Kidney capillary endothelial cell (primary cell): ENCODE measurements at regions not wholly inside any gene's neighbourhood (a gene's known extent, or its start where the extent isn't known, plus 50 kb on each side); places are given as distances from the start of the nearest gene placed in this dataset.

Experiments
- DNase-seq: peaks from one replicate; pipeline ENCODE4 v3.0.0-alpha.2; 2018; ENCODE audit warnings: low spot score

GRCh38 chr7:85573346-85573745 lies 386.5 kb upstream of the SEMA3D start:
- no peak for DNase-seq

DNA sequence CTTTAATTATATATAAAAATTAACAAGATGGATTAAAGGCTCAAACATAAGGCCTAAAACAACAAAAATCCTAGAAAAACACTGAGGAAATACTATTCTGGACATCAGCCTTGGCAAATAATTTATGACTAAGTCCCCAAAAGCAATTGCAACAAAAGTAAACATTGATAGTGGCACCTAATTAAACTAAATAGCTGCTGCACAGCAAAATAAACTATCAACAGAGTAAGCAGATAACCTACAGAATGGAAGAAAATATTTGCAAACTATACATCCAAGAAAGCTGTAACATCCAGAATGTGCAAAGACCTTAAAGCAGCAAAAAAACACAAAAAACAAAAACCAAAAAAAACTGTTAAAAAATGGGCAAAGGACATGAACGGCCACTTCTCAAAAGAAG lies 384.0 kb upstream of the SEMA3D start:
- no peak for DNase-seq

GRCh38 chr7:85567983-85568382 lies 381.1 kb upstream of the SEMA3D start:
- no peak for DNase-seq

- DNase-seq, result no peak
Measured at GRCh38 chr7:85566095-85566794, 379.4 kb upstream of the SEMA3D start.

- DNase-seq, result no peak
Measured at GRCh38 chr7:85565276-85565675, 378.4 kb upstream of the SEMA3D start.

DNA sequence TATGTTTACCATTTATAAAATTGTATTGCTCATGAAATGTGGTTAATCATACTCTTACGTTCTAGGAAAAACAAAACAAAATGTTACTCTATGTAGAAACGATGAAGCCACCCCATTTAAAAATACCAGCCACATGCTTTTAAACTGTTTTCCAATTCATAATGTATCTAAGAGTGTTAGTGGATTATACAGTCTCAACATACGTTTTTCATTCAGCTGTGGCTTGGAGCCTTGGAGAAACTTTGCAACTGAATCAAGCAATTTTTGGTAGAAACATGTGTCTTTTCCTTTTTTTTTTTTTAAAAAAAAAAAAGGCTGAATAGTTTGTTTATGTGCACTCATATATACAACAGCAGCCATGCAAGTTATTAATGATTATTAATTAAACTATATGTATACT lies 378.0 kb upstream of the SEMA3D start:
- DNase-seq, result no peak

DNA sequence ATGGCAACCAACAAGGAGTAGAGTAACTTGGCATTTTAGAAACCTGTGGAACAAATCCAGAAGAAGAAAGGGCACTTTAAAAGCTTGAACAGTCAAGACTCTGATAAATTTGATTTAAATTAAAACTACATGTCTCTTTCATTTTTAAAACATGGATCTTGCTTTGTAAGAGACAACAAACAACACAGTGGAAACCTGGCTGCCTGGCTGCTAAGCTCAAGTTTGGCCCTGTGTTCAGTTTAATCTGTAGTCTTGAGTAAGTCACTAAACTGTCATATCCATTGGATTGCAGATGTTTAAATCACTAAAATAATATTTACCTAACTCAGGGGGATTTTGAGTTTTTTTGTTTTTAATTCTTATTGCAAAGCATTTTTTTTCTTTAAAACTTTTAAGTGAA lies 374.9 kb upstream of the SEMA3D start:
- DNase-seq, result no peak

DNA sequence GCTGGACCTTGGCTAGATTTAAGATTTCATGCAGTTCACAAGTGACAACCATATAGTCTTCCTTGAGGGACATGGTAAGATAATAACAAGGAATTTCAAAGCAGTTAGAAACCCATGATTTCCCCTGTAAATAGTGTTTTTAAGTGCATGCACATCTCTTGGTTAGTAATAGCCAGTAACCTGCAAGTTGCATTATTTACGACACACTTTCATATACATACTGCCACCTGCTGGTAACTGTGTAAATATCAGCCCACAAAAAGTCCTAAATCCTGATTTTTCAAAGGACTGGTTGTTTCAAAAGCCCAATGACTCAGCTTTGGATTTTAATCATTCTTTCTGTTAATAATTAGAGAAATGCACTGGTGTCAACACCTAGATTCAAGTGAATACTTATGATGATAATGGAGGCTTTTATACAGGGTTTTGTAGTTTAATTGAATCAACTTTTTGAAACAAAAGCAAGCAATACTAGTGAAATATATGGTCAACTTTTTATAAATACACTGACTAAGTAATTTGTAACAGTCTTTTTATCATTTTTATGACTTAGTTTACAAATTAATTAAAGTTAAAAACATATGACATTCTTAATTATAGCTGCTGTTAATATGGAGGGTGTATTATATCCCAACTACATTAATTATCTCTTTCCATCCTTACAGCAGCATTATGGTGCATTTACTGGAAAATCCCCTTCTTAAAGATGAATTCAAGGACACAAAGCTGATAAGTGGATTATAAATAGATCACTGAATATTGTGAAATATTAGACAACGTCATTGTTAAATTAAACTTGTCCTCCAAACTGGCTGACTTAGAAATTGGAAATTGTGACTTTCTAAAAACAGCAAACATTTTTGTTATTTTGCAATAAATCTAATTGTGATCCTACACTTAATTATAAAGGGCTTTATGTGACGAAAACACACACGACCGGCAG lies 367.7 kb upstream of the SEMA3D start:
- peak; percentile 60 for DNase-seq

DNA sequence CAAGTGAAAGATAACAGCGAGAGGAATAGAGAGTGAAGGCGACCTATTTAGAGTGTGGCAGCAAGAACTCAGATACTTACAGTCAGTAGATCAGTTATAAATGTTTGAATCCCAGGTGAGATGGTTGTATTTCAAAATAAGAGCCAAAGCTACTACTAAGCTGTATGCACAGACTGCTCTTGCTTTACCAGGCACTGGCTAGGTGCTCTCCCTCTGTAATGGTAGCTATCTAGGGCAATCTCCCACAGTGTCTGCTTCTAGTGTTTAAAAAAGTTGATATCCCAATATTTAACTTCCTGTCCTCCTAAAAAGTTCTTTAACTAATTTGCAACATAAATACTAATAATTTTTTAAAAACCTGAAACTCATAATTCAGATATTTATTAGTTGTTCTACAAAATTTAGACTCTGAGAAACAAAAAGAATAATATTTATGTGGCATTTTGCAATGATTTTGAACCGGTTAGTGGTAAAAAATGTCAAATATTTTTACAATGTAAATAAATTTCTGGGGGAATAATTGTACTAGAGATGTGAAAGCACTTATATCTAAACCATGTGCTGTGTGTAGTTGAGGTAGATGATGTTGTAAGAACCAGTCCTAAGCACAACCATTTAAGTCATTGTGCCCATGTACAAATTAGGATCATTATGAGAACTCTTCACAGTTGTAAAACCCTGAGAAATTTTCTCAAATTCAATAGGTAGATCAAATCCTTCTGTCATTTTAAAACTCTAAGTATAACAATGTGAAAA lies 349.3 kb upstream of the SEMA3D start:
- no peak for DNase-seq

DNA sequence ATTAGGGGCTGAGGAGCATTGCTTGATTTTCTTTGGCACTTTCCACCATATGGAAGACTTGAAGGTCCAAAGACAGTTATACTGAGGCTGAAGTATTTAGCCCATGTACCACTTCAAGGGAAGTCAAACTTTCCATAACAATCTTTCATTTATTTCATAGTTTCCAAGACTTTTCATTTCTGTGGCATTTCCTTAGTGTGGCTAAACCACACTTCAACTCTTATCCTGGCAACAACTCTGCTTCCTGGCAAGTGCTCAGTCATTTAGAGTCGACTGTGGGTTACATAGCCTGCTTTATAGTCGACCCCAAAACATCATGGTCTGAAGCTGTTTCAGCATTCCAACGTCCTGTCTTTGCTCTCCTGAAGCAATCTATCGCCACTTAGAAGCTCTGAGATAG lies 343.0 kb upstream of the SEMA3D start:
- DNase-seq, result no peak

- no peak for DNase-seq
Measured at GRCh38 chr7:85529201-85529600, 342.3 kb upstream of the SEMA3D start.

DNA sequence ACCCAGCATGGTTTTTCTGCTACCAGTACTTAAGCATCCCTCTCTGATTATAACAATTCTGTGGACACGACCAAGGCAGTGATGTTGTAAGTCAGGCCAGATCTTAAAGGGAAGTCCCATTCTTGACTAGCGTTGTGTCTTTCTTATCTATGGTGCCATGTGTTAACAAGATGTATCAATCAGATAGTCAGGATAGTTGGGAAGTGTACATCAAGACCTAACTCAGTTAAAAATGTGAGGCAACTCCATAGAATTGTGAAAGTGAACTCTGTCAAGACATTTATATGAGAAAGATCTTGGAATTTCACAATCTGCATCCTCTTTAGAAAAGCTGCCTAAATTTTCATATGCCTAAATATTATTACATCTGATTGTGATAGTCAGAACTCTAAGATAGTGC lies 341.7 kb upstream of the SEMA3D start:
- no peak for DNase-seq

DNA sequence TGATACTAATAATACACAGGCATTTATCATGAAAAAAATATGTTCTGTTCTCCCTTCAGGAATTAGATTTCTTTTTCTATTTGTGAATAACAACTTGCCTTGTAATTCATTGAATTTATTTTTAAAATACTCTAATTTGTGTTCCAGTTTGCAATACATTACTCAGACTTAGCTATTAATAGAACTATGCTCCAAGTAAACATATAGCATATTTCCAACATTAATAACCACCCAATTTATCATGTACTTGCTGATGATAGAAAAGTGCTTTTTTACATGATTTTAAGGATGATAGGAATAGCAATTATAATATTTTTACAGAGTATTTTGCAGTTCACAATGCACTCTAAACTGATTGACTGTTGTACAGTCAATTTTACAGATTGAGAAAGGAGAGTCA lies 338.8 kb upstream of the SEMA3D start:
- no peak for DNase-seq

DNA sequence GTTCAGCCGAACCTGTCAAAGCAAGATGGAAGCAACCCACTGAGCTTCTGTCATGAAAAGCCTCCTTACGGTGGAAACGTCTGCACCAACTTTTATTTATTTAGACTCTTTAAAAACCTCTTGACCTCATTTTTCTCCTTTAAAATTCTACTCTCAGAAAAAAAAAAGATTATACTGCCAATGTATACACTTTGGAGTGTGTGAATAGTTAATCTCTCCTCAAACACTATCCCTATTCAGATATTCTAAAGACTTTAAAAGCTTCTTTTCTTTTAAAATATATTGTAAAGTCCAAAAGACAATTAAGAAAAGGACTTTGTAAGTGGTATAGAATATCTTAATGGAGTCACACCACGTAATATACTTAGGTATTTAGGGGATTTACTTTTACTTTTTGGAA lies 335.2 kb upstream of the SEMA3D start:
- no peak for DNase-seq

- no peak for DNase-seq
Measured at GRCh38 chr7:85521108-85521694, 334.3 kb upstream of the SEMA3D start.

DNA sequence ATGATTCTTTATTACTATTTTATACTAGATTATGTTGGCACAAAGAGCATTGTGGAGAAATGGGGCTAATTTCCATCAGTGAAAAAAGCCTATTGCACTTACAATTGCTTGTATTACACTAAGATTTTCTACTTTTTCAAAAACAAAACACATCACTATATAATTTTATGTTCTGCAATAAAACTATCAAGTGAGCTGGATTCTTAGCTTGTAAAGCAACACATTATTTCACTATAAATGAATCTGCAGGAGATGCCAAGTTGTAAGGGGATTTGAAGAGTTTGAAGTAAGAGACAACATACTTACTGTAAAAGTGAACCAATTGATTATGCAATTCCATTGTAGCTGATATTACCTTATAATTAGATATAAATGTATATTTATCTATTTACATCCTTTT lies 333.3 kb upstream of the SEMA3D start:
- DNase-seq, result no peak

DNA sequence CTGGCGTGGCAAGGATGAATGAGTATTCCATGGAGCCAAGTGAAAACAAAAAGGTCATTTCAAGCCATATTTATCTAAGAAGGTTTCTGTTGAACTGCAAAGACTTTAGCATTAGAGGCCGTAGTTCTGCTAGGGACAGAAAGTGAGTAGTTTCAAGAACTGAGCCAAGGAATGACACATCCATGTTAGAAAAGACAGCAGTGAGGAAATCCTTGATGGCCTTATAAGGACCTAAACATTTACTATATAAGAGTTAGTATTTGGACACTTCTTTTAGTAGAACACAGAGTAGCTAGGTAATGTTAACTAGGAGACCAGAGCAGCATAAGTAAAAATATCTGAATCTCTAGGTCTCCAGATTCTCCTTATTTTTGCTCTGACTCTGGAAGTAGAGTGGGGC lies 329.8 kb upstream of the SEMA3D start:
- no peak for DNase-seq

- no peak for DNase-seq
Measured at GRCh38 chr7:85512790-85513189, 325.9 kb upstream of the SEMA3D start.

- DNase-seq, result no peak
Measured at GRCh38 chr7:85510287-85510686, 323.4 kb upstream of the SEMA3D start.

GRCh38 chr7:85509476-85509875 lies 322.6 kb upstream of the SEMA3D start:
- DNase-seq, result no peak

GRCh38 chr7:85508642-85509410 lies 322.0 kb upstream of the SEMA3D start:
- DNase-seq, result no peak

DNA sequence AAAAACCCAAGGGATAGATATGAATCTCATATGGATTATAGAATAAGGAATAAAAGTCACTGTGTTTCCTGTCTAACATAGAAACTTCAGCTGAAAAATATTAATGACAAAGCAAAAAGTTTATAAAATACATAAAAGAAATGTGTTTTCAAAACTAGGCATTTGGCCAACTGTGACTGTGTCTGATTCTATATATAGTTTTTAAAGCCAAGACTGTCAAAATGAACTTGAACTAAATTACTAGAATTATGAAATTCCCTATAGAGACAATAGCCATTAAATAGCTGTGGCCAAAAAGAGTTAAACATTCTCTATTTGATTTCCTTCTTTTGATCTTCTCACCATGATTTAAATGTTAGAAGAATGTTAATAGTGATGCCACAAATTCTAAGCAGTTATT lies 311.2 kb upstream of the SEMA3D start:
- DNase-seq, result no peak
